NCI-H345 (cell line): ENCODE measurements at regions not wholly inside any gene's neighbourhood (a gene's known extent, or its start where the extent isn't known, plus 50 kb on each side); places are given as distances from the start of the nearest gene placed in this dataset.

Experiments used
- DNase-seq: peaks from one replicate; lab custom pipeline; 2025; lab: John Stamatoyannopoulos, UW

GRCh38 chr3:153072856-153073255, 89.2 kb upstream of the RAP2B start:
- DNase-seq: no peak

DNA sequence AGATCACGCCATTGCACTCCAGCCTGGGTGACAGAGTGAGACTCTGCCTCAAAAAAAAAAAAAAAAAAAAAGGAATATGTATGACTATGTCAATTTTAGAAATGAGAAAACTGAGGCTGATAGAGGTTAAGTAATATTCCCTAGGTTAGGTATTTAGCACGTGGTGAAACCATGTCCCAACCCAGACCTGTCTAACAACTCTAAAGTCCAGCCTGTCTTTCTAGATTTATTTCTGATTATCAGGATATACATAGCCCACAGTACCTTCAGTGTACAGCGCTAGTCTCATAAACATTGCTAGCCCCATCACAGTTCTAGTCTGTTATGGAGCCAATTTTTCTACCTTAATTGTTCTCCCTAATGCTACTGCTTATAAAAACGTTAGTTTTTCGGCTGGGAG, 88.4 kb upstream of the RAP2B start:
- DNase-seq: no peak

GRCh38 chr3:153078826-153079225, 83.2 kb upstream of the RAP2B start:
- DNase-seq: no peak

DNA sequence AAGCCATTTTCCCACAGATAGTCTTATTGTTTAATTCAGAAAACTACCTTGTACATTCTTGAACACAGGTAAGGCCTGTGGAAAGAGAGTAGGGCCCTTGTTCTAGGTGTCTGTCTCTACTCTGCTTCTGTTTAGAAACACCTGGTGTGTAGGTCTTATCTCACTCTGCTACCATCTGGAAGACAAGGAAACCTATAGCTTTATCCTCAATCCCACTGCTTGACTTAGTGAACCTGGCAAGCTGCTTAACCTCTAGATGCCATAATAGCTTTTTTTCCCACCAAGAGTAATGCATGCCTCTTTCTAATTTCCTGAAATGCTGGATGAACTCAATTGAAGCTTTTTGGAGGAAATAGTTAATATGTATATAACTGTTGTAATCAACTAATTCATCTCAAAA, 82.6 kb upstream of the RAP2B start:
- DNase-seq: no peak

- no peak for DNase-seq
Observed at GRCh38 chr3:153080778-153081240, 81.2 kb upstream of the RAP2B start.

DNA sequence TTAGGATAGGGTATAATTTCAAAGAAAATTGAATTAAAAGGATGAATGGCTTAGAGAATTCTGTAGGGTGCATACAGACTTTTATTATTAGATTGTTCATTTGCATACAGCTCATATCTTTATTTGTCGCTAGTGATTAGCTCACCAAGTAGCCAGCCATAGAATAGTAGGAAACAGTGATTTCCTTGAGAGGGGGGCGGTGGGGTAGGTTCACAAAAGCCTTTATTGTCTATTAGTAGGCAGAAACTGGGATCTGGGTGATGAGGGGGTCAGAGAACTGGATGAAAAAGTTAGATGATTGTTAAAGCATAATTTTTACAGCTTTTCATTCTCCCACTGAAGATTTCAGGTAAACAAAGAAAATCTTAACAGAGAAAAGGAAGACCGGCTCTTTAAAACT, 77.6 kb upstream of the RAP2B start:
- no peak for DNase-seq

- no peak for DNase-seq
Observed at GRCh38 chr3:153087595-153088566, 74.1 kb upstream of the RAP2B start.

GRCh38 chr3:153089620-153090019, 72.4 kb upstream of the RAP2B start:
- DNase-seq: no peak

DNA sequence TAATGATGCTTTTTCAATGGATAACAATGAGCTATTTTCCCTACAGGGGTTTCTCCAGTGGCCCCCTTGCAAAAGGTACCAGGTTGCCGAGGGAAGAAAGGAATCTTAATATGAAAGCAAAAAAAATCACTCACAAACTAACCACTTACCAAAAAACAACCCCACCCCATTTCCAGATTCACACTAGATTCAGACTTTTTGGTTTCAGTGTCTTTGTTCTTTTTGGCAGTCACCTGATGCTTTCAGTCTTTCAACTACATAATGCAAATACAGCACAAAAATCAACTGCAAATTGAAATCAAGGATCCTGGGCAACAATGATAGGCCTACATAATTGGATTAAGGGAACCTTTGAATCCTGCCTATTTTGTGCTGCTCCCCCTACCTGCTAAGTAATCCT, 71.1 kb upstream of the RAP2B start:
- DNase-seq: no peak

DNA sequence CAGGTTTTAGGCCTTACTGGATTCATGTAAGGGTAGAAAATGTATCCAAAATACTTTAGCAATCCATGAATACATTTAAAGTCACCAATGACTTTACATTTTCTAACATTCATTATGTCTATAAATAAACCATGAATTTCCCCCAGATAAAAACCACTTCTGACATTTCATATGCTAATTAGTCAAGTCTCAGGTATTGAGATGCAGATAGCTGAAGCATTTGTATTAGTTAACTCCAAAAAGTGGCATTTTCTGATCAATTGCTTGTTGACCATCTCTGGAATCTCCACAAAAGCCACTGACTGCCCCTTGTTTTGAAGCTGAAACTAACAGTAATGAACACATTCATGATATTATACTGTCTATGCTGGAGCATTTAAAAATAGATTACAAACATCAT, 68.4 kb upstream of the RAP2B start:
- DNase-seq: no peak

DNA sequence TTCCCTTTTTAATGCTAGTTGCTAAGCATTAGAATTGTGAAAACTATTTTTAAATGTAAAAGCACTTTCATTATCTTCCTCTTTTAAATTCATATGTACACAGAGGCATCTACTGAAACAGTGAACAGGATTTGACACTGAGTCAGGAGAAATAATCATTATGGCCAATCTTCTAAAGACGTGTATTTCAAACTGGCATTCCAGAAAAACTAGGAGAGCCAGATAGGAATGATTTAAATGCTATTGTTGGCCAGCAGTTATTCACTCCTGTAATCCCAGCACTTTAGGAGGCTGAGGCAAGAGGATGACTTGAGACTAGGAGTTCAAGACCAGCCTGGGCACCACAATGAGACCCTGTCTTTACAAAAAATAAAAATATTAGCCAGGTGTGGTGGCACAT, 67.6 kb upstream of the RAP2B start:
- DNase-seq: no peak

- DNase-seq: no peak
Observed at GRCh38 chr3:153095441-153095840, 66.6 kb upstream of the RAP2B start.

- no peak for DNase-seq
Observed at GRCh38 chr3:153096731-153097131, 65.3 kb upstream of the RAP2B start.

- no peak for DNase-seq
Observed at GRCh38 chr3:153097213-153097612, 64.8 kb upstream of the RAP2B start.

DNA sequence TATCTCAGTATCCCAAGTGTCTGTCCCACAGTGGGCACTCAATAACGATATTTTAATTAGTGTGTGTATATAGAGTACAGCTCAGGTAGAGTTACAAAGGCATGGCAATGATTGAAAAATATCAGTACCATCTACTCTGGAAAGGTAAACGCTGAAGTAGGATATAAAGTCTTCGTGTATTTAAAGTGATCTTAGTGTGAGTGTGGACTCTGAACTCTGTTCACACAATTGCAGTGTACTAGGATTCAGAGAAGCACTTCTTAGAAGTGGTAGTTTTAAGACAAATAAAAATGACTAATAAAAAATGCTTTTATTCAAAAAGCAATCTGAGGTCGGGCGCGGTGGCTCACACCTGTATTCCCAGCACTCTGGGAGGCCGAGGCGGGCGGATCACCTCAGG, 62.9 kb upstream of the RAP2B start:
- DNase-seq: no peak

DNA sequence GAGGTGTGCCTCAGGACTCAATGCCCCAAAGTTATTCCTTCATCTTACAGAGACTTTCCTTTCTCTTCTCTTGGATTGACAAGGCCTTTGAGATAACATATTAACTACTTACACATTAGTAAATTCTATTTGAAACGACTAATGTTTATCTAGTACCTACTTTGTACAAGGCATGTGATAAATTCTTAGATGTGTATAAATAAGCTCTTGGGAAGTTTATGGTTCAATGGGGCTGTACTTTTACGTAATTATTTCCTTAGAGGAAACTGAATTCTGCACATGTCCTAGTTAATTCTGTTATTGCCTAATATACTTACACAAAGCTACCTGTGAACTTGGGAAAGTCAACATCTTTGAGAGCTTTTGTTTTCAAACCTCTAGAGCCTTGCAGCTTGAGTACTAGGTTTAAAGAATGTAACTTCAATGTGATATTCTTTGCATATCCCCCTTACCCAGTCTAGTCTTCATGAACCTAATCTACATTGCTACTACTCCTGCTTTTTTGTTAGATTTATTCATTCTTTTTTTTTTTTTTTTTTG, 58.5 kb upstream of the RAP2B start:
- DNase-seq: no peak

GRCh38 chr3:153110041-153110440, 52.0 kb upstream of the RAP2B start:
- no peak for DNase-seq

DNA sequence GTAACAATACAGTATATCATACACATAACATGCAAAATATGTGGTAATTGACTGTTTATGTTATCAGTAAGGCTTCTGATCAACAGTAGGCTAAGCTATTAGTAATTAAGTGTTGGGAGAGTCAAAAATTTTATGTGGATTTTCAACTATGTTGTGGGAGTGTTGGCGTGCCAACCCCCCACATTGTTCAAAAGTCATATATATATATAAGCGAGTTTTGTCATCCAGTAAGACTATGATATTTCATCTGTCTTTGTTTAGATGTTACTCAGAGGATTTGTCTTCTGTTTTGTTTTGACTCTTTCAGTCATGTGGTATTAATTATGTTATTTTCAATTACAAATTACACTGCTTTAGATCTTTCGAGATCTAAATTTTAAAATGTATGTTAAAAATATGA, 51.0 kb upstream of the RAP2B start:
- no peak for DNase-seq
